GM12878 (cell line): ENCODE measurements at regions not wholly inside any gene's neighbourhood (a gene's known extent, or its start where the extent isn't known, plus 50 kb on each side); places are given as distances from the start of the nearest gene placed in this dataset.

ENCODE experiments used
- ATAC-seq: fragments of 200-7000 bp; cut with Tn5 transposase; 3 replicates; pipeline ENCODE4 v1.9.1; 2020; ENCODE audit warnings: mild to moderate bottlenecking, moderate library complexity
- BruUV-seq: library from RNA; stranded (reverse); fragments of 400-500 nt; replicated peaks from 2 replicates; lab custom pipeline; 2021; lab: Mats Ljungman, UMichigan
- CTCF ChIA-PET: fragments of 300-600 bp; sonication (Branson Sonifier 250); formaldehyde crosslinking; extraction: SDS; loops from one replicate; lab custom pipeline; 2021; ENCODE audit warnings: inconsistent platforms; lab: Yijun Ruan, JAX
- POLR2A ChIA-PET: fragments of 350-600 bp; formaldehyde crosslinking; extraction: SDS; loops from one replicate; lab custom pipeline; 2021; ENCODE audit warnings: inconsistent platforms; lab: Charles Lee
- RAD21 ChIA-PET: fragments of 300-600 bp; sonication (Branson Sonifier 250); formaldehyde crosslinking; loops from one replicate; lab custom pipeline; 2023; ENCODE audit warnings: antibody characterized with exemption; ENCODE audit not compliant: unreplicated experiment; lab: Charles Lee
- SMC1A ChIA-PET: fragments of 300-600 bp; sonication (Branson Sonifier 250); formaldehyde crosslinking; loops from one replicate; lab custom pipeline; 2023; ENCODE audit not compliant: unreplicated experiment, uncharacterized antibody; lab: Charles Lee
- DNase-seq: peaks from one replicate; pipeline ENCODE4 v3.0.0-alpha.2; 2011; ENCODE audit warnings: low read depth, low spot score
- FAIRE-seq: peaks from 3 replicates; lab custom pipeline; 2011; peaks lifted over from hg19 to GRCh38; lab: Jason Lieb, UNC
- H2AFZ ChIP-seq: 2 replicates; pipeline ENCODE4 v1.6.0; 2011; ENCODE audit warnings: low read depth, low read length, control low read depth; ENCODE audit not compliant: control insufficient read depth
- H3K27ac ChIP-seq: 2 replicates; pipeline ENCODE4 v1.5.1; 2011; ENCODE audit warnings: control low read depth; ENCODE audit not compliant: control insufficient read depth, insufficient read depth
- H3K27me3 ChIP-seq, 2 experiments: replicated peaks in 1 of 2; 2 replicates each; pipeline versions ENCODE4 v1.6.0 to v1.6.1; 2011; ENCODE audit warnings: low read length in 1 of 2; ENCODE audit not compliant: control insufficient read depth in 2 of 2, insufficient read depth in 2 of 2
- H3K36me3 ChIP-seq, 2 experiments: 2 replicates each; pipeline ENCODE4 v1.5.1; 2011; ENCODE audit warnings: low read length in 1 of 2; ENCODE audit not compliant: control insufficient read depth in 2 of 2, insufficient read depth in 2 of 2
- H3K4me1 ChIP-seq: 2 replicates; pipeline ENCODE4 v1.6.1; 2011; ENCODE audit warnings: mild to moderate bottlenecking, low read length, moderate library complexity, mixed read lengths; ENCODE audit not compliant: control insufficient read depth, insufficient read depth
- H3K4me2 ChIP-seq: 2 replicates; pipeline ENCODE4 v1.6.0; 2011; ENCODE audit warnings: control low read depth; ENCODE audit not compliant: control insufficient read depth, insufficient read depth
- H3K4me3 ChIP-seq: fragments of 200-600 bp; sonication (generic); 2 replicates; pipeline ENCODE4 v1.5.1; 2016
- H3K79me2 ChIP-seq: 2 replicates; pipeline ENCODE4 v1.6.0; 2011; ENCODE audit warnings: low read length; ENCODE audit not compliant: control insufficient read depth, insufficient read depth
- H3K9ac ChIP-seq: 2 replicates; pipeline ENCODE4 v1.8.0; 2011; ENCODE audit warnings: low read length, control low read depth, mixed read lengths; ENCODE audit not compliant: control insufficient read depth, insufficient read depth
- H3K9me3 ChIP-seq: replicated peaks from 3 replicates; pipeline ENCODE4 v1.5.1; 2011; ENCODE audit warnings: mild to moderate bottlenecking, low read length; ENCODE audit not compliant: control insufficient read depth, insufficient read depth
- H4K20me1 ChIP-seq: 2 replicates; pipeline ENCODE4 v1.6.0; 2011; ENCODE audit not compliant: control insufficient read depth, insufficient read depth
- ESRRA ChIP-seq: IDR thresholded peaks from 2 replicates; pipeline ENCODE4 v1.6.1; 2012; ENCODE audit warnings: mild to moderate bottlenecking, low read length, improper control_type of control experiment
- GABPA ChIP-seq: IDR thresholded peaks from 2 replicates; pipeline ENCODE4 v1.6.1; 2014; ENCODE audit warnings: antibody characterized with exemption, low read depth, mild to moderate bottlenecking, inconsistent platforms
- HDGF ChIP-seq: fragments of 450-650 bp; IDR thresholded peaks from 2 replicates; pipeline ENCODE4 v1.6.1; 2016; ENCODE audit warnings: antibody characterized with exemption
- MTA3 ChIP-seq: IDR thresholded peaks from 2 replicates; pipeline ENCODE4 v1.6.1; 2012; ENCODE audit warnings: low read length, inconsistent platforms, borderline replicate concordance
- NBN ChIP-seq: fragments of 450-650 bp; IDR thresholded peaks from 2 replicates; pipeline ENCODE4 v1.6.1; 2016
- NR2C1 ChIP-seq: fragments of 450-650 bp; IDR thresholded peaks from 2 replicates; pipeline ENCODE4 v1.6.1; 2017; ENCODE audit warnings: antibody characterized with exemption, mild to moderate bottlenecking, moderate library complexity
- SUZ12 ChIP-seq: fragments of 200-600 bp; sonication (generic); IDR thresholded peaks from one replicate; pipeline ENCODE4 v1.6.1; 2018; ENCODE audit warnings: antibody characterized with exemption, mild to moderate bottlenecking; ENCODE audit not compliant: unreplicated experiment
- WGBS: methylation state at CpG from one replicate; pipeline ENCODE4 v1.1.6; 2016; ENCODE audit warnings: low lambda C conversion rate; ENCODE audit not compliant: insufficient replicate concordance, insufficient coverage; ENCODE audit errors: missing lambda C conversion rate; 5-methylcytosine and 5-hydroxymethylcytosine counted together
- in situ Hi-C: fragments of 300-500 bp; cut with MboI; formaldehyde crosslinking; loops from 9 replicates; pipeline ENCODE4 v1.14.3; 2018; ENCODE audit warnings: mixed read lengths
- intact Hi-C: fragments of 100-400 bp; cut with micrococcal nuclease; formaldehyde crosslinking; loops from one replicate; pipeline ENCODE4 v1.14.2; 2022; ENCODE audit not compliant: unreplicated experiment
- TF ChIP-seq, protein P1 (sequence below): fragments of 450-650 bp; IDR thresholded peaks from 2 replicates; pipeline ENCODE4 v1.6.1; 2016; ENCODE audit warnings: mild to moderate bottlenecking

DNA sequence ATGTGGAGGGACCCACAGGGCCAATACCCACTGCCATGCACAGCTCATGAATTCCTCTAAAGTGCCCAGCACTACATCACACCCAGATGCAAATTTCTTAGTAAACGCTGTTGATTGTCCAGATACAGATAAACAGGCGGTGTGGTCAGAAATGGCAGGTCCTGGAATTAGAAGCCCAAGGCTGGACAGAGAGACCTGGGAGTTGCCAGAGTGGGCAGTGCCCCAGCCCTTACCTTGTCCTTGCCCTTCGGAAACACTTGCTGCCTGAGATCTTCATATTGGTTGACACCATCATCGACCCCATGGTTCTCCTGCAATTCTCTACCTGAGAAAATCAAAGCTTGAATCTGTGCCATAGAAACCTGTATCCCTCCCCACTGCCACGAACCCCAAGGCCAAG is 149.3 kb upstream of the ETV3 start:
- no peak for DNase-seq
- in situ Hi-C loops = no loop called here
- ChIA-PET POLR2A (no interaction called here), SMC1A (no interaction called here), RAD21 (no interaction called here), CTCF (no interaction called here)
- H3K36me3 ChIP-seq = no peaks in the 10 kb centered on the region
- H3K27me3 ChIP-seq = no peaks in the 10 kb centered on the region; a peak in 2 of 4 replicates
- no peak for ATAC-seq
- no peak overlapping the region for H3K9ac ChIP-seq
- H3K79me2 ChIP-seq = no peaks in the 10 kb centered on the region
- no TSS peak for BruUV-seq
- H3K27ac ChIP-seq = no peak overlapping the region
- no peak overlapping the region for H2AFZ ChIP-seq
- no peak overlapping the region for H3K4me3 ChIP-seq
- FAIRE-seq = no peak
- H3K4me2 ChIP-seq = no peak overlapping the region
- H3K4me1 ChIP-seq = no peaks in the 10 kb centered on the region
- intact Hi-C loops = no loop called here
- TF ChIP-seq GABPA (no peak), SUZ12 (no peak), NR2C1 (no peak), NBN (no peak), HDGF (no peak), ESRRA (no peak), MTA3 (no peak)
- TF ChIP-seq, protein P1, sequence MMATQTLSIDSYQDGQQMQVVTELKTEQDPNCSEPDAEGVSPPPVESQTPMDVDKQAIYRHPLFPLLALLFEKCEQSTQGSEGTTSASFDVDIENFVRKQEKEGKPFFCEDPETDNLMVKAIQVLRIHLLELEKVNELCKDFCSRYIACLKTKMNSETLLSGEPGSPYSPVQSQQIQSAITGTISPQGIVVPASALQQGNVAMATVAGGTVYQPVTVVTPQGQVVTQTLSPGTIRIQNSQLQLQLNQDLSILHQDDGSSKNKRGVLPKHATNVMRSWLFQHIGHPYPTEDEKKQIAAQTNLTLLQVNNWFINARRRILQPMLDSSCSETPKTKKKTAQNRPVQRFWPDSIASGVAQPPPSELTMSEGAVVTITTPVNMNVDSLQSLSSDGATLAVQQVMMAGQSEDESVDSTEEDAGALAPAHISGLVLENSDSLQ = no peak
- no peaks in the 10 kb centered on the region for H4K20me1 ChIP-seq
- 19% methylated on average over 5 of the region's 5 CpGs for WGBS
- H3K9me3 ChIP-seq = no peaks in the 10 kb centered on the region; the same call in 2 of the 3 replicates
